ENCODE measurements at regions not wholly inside any gene's neighbourhood (a gene's known extent, or its start where the extent isn't known, plus 50 kb on each side); places are given as distances from the start of the nearest gene placed in this dataset.

DNA sequence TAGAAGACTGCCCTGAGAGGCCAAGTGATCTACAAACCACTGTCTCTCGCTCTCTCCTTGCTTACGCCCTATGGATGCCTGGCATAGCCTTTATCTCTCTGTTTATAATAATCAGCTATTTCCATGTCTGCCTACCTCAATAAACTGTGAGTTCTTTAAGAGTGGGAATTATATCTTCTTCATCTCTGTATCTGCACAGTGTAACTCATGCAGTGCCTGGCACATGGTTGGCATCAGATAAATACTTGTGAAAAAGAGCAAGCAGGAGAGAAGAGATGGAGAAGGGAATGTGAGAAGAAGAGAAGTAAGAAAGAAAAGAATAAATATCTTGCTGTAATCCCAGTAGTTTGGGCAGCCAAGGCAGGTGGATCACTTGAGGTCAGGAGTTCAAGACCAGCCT, 94.6 kb upstream of the TNPO1 start:
- no TSS peak for BruUV-seq (replicated peaks)
- no peak for DNase-seq (ENCODE audit: low spot score)
- TF ChIP-seq EZH2 (IDR thresholded peaks at IDR 0.05; ENCODE audit: borderline replicate concordance, low read depth, low read length, poor library complexity, severe bottlenecking), result no peak
- TF ChIP-seq, protein P1, sequence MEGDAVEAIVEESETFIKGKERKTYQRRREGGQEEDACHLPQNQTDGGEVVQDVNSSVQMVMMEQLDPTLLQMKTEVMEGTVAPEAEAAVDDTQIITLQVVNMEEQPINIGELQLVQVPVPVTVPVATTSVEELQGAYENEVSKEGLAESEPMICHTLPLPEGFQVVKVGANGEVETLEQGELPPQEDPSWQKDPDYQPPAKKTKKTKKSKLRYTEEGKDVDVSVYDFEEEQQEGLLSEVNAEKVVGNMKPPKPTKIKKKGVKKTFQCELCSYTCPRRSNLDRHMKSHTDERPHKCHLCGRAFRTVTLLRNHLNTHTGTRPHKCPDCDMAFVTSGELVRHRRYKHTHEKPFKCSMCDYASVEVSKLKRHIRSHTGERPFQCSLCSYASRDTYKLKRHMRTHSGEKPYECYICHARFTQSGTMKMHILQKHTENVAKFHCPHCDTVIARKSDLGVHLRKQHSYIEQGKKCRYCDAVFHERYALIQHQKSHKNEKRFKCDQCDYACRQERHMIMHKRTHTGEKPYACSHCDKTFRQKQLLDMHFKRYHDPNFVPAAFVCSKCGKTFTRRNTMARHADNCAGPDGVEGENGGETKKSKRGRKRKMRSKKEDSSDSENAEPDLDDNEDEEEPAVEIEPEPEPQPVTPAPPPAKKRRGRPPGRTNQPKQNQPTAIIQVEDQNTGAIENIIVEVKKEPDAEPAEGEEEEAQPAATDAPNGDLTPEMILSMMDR (conservative IDR thresholded peaks at IDR 0.05; ENCODE audit: low read depth, low read length), result no peak
- POLR2A ChIA-PET (ENCODE audit: low non-redundant PET), result no interaction called here
- H3K36me3 ChIP-seq (ENCODE audit: insufficient read depth, low read length, poor library complexity, severe bottlenecking), result no peaks in the 10 kb centered on the region
- H3K4me3 ChIP-seq (ENCODE audit: low read depth, low read length, poor library complexity, severe bottlenecking), result no peak overlapping the region
- intact Hi-C loops (cut with micrococcal nuclease; ENCODE audit: unreplicated experiment), result no loop called here
- H3K27me3 ChIP-seq (replicated peaks; ENCODE audit: insufficient read depth, low read depth, low read length, poor library complexity), result no peaks in the 10 kb centered on the region
- H3K27ac ChIP-seq (ENCODE audit: low read depth, low read length, poor library complexity, severe bottlenecking), result no peak overlapping the region
- CTCF ChIA-PET, result no interaction called here
- no peaks in the 10 kb centered on the region for H3K9me3 ChIP-seq (ENCODE audit: low read depth, low read length, poor library complexity, severe bottlenecking)
- H3K4me1 ChIP-seq (ENCODE audit: insufficient read depth, low read length, poor library complexity, severe bottlenecking), result no peaks in the 10 kb centered on the region

DNA sequence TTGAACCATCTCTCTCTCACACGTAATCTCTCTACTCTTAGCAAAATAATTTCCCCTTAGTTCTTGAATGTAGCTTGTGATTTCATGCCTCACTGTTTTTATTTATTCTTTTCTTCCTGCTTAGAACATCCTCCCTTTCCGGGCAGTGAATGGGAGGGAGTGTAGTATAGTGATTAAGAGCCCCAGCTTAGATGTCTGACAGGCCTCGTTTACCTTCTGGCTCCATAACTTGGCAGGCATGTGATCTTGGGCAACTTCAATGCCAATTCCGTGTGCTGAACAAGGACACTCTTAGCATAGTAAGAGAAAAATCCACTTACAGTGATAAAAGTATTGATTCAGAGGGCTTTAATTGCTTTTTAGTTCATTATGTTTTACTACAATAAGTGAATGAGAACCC, 96.3 kb upstream of the TNPO1 start:
- Histone ChIP-seq H3K36me3 (ENCODE audit: insufficient read depth, low read length, poor library complexity, severe bottlenecking) (no peaks in the 10 kb centered on the region), H3K9me3 (ENCODE audit: low read depth, low read length, poor library complexity, severe bottlenecking) (no peaks in the 10 kb centered on the region), H3K4me1 (ENCODE audit: insufficient read depth, low read length, poor library complexity, severe bottlenecking) (no peaks in the 10 kb centered on the region), H3K27me3 (replicated peaks; ENCODE audit: insufficient read depth, low read depth, low read length, poor library complexity) (no peaks in the 10 kb centered on the region), H3K4me3 (ENCODE audit: low read depth, low read length, poor library complexity, severe bottlenecking) (no peak overlapping the region), H3K27ac (ENCODE audit: low read depth, low read length, poor library complexity, severe bottlenecking) (no peak overlapping the region)
- CTCF ChIA-PET, result no interaction called here
- no peak for DNase-seq (ENCODE audit: low spot score)
- POLR2A ChIA-PET (ENCODE audit: low non-redundant PET), result no interaction called here
- TF ChIP-seq EZH2 (IDR thresholded peaks at IDR 0.05; ENCODE audit: borderline replicate concordance, low read depth, low read length, poor library complexity, severe bottlenecking), result no peak
- TF ChIP-seq, protein P1 (conservative IDR thresholded peaks at IDR 0.05; ENCODE audit: low read depth, low read length), result no peak
- intact Hi-C loops (cut with micrococcal nuclease; ENCODE audit: unreplicated experiment), result no loop called here
- BruUV-seq (replicated peaks), result no TSS peak

DNA sequence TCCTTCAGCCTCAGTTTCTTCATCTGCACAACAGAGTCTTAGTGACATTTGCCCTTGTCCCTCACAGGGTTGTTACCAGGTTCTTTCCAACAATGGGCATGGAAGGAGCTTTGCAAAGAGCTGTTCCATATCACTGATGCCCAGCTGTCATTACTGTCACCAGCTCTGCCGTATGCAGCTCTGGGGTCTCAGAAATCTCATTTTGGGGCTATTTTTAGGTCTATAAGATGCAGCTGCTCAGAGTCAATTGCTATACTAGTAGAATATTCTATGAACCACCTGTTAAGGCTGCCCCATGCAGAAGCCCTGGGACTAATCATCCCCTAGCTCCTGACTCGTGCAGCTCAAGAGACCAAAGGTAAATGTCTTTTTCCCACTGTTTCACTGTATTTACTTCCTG, 105.1 kb upstream of the TNPO1 start:
- H3K4me3 ChIP-seq (ENCODE audit: low read depth, low read length, poor library complexity, severe bottlenecking), result no peak overlapping the region
- peaks cover 4% of the 10 kb centered on the region for H3K27me3 ChIP-seq (replicated peaks; ENCODE audit: insufficient read depth, low read depth, low read length, poor library complexity)
- TF ChIP-seq, protein P1 (conservative IDR thresholded peaks at IDR 0.05; ENCODE audit: low read depth, low read length), result no peak
- TF ChIP-seq EZH2 (IDR thresholded peaks at IDR 0.05; ENCODE audit: borderline replicate concordance, low read depth, low read length, poor library complexity, severe bottlenecking), result no peak
- H3K36me3 ChIP-seq (ENCODE audit: insufficient read depth, low read length, poor library complexity, severe bottlenecking), result no peaks in the 10 kb centered on the region
- intact Hi-C loops (cut with micrococcal nuclease; ENCODE audit: unreplicated experiment), result no loop called here
- BruUV-seq (replicated peaks), result no TSS peak
- no peaks in the 10 kb centered on the region for H3K9me3 ChIP-seq (ENCODE audit: low read depth, low read length, poor library complexity, severe bottlenecking)
- no peak overlapping the region for H3K27ac ChIP-seq (ENCODE audit: low read depth, low read length, poor library complexity, severe bottlenecking)
- DNase-seq (ENCODE audit: low spot score), result no peak
- CTCF ChIA-PET, result no interaction called here
- POLR2A ChIA-PET (ENCODE audit: low non-redundant PET), result no interaction called here
- H3K4me1 ChIP-seq (ENCODE audit: insufficient read depth, low read length, poor library complexity, severe bottlenecking), result no peaks in the 10 kb centered on the region
